Left ventricle myocardium inferior (tissue), 1 donor: ENCODE measurements at regions not wholly inside any gene's neighbourhood (a gene's known extent, or its start where the extent isn't known, plus 50 kb on each side); places are given as distances from the start of the nearest gene placed in this dataset.

Experiments
- DNase-seq: peaks from one replicate; pipeline ENCODE4 v3.0.0-alpha.2; 2020
- H3K27ac ChIP-seq: fragments of 200-600 bp; replicated peaks from 2 replicates; pipeline ENCODE4 v1.8.0; 2021
- H3K27me3 ChIP-seq: fragments of 200-600 bp; 2 replicates; pipeline ENCODE4 v1.8.0; 2021; ENCODE audit warnings: low read depth
- H3K36me3 ChIP-seq: fragments of 200-600 bp; 2 replicates; pipeline ENCODE4 v1.8.0; 2021
- H3K4me1 ChIP-seq: fragments of 200-600 bp; 2 replicates; pipeline ENCODE4 v1.8.0; 2021
- H3K4me3 ChIP-seq: fragments of 200-600 bp; 2 replicates; pipeline ENCODE4 v1.8.0; 2021; ENCODE audit warnings: mild to moderate bottlenecking, moderate library complexity
- H3K9me3 ChIP-seq: fragments of 200-600 bp; replicated peaks from 2 replicates; pipeline ENCODE4 v1.8.0; 2021
- intact Hi-C: fragments of 100-400 bp; cut with micrococcal nuclease; formaldehyde crosslinking; loops from one replicate; pipeline ENCODE4 v1.11.0; 2022
- TF ChIP-seq, protein P1 (sequence below): fragments of 200-600 bp; IDR thresholded peaks from 2 replicates; pipeline ENCODE4 v1.8.0; 2021; ENCODE audit warnings: antibody characterized with exemption, mild to moderate bottlenecking, borderline replicate concordance
- donor health status: DM: no; HTN: yes; CAD: no; lungs with severe emphysema.

DNA sequence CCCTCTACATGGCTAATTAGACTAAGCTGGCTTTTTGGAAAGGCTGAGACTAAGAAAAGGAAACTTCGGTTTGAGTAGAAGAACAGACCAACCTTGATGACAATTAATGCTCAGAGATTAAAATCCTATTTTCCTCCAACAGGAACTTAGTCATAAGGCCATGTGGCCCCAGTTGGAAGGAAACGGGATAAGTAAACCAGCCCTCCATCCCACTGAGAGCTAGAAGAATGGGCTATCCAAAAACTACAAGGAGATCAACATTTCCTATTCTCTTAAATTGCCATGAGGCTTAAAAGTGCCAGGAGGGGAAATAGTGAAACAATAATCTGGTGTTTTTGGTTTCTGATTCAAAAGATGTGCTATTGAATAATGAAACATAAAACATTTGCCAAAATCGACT is 216.6 kb downstream of the PAX3 start:
- intact Hi-C loops: no loop called here
- no peaks in the 10 kb centered on the region for H3K36me3 ChIP-seq
- H3K27me3 ChIP-seq: peaks cover 44% of the 10 kb centered on the region
- H3K4me1 ChIP-seq: no peaks in the 10 kb centered on the region
- no peak overlapping the region for H3K27ac ChIP-seq
- TF ChIP-seq, protein P1, sequence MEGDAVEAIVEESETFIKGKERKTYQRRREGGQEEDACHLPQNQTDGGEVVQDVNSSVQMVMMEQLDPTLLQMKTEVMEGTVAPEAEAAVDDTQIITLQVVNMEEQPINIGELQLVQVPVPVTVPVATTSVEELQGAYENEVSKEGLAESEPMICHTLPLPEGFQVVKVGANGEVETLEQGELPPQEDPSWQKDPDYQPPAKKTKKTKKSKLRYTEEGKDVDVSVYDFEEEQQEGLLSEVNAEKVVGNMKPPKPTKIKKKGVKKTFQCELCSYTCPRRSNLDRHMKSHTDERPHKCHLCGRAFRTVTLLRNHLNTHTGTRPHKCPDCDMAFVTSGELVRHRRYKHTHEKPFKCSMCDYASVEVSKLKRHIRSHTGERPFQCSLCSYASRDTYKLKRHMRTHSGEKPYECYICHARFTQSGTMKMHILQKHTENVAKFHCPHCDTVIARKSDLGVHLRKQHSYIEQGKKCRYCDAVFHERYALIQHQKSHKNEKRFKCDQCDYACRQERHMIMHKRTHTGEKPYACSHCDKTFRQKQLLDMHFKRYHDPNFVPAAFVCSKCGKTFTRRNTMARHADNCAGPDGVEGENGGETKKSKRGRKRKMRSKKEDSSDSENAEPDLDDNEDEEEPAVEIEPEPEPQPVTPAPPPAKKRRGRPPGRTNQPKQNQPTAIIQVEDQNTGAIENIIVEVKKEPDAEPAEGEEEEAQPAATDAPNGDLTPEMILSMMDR: no peak
- H3K4me3 ChIP-seq: no peak overlapping the region
- peaks cover 7% of the 10 kb centered on the region for H3K9me3 ChIP-seq
- no peak for DNase-seq

DNA sequence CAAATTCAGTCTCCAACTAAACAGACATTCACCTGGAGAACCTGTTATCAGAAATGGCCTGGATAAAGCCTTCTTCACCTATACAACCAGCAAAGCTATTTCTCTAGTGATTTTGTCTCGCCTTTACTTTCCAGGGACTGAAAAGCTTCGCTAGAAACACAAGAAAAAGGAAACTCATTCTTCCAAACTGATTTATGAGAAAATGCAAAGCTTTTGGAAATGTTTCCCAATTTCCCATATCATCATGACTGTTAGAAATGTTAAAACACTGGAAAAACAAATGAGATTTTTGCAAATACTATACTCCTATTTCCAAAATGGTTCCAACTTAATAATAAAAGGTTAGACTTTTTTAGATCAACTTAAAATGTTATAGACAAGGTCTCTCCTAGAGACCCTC is 218.7 kb downstream of the PAX3 start:
- no peak for DNase-seq
- intact Hi-C loops: no loop called here
- Histone ChIP-seq H3K9me3 (no peaks in the 10 kb centered on the region), H3K4me3 (no peak overlapping the region), H3K4me1 (no peaks in the 10 kb centered on the region), H3K36me3 (no peaks in the 10 kb centered on the region), H3K27me3 (peaks cover 53% of the 10 kb centered on the region), H3K27ac (no peak overlapping the region)
- TF ChIP-seq, protein P1: no peak

DNA sequence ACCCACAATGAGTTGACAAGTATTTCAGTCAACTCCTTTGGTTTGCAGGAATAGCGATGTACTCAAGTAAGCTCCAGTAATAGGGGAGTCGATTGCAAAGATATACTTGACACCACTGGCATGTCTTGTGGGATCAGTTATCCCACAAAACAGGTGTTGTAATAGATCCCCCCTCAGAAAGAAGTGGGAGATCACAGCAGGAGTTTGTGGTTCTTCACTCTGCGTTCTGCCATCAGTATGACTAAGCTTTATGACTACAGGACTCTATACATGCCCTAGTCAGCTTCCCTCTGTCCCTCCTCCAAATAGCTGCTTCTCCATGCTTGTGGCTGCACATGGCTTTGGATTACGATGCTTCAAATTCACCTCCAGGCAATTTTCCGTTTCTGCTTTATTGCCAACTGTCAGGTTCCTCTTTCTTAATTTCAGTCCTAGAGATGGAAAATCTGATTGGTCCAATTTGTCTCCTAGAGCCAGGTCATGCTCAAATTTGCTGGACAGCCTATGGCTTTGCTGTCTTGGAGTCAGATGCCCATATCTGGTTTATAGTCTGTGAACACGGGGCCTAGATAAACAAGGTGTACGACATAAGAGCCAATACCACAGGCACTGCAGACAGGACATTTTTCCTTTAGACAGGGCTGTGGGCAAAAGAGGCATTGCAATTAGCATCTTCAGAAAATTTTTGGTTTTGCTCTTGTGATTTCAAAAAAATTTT is 221.7 kb downstream of the PAX3 start:
- DNase-seq: no peak
- TF ChIP-seq, protein P1: no peak
- H3K4me1 ChIP-seq: no peaks in the 10 kb centered on the region
- H3K27ac ChIP-seq: no peak overlapping the region
- intact Hi-C loops: no loop called here
- no peaks in the 10 kb centered on the region for H3K9me3 ChIP-seq
- no peaks in the 10 kb centered on the region for H3K36me3 ChIP-seq
- no peak overlapping the region for H3K4me3 ChIP-seq
- peaks cover 73% of the 10 kb centered on the region for H3K27me3 ChIP-seq

DNA sequence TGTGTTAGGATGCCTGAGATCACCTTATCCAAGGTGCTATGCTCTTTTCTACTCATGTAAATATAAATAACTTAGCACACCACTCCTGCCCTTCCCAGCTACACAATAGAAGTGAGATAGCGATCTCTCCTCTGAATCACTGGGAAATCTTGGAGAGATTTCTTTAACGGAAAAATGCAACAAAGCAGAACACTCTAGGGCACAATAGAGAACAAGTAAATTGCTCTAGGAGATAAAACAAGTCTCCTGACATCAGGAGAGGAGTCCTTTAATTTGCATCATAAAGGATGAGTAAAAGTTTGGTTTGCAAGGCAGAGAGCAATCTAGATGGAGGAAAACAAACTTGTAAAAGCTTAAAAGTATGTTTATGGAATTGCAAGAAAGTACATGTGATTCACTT is 224.1 kb downstream of the PAX3 start:
- H3K27ac ChIP-seq: no peak overlapping the region
- no peaks in the 10 kb centered on the region for H3K4me1 ChIP-seq
- DNase-seq: no peak
- peaks cover 61% of the 10 kb centered on the region for H3K27me3 ChIP-seq
- TF ChIP-seq, protein P1: no peak
- no peaks in the 10 kb centered on the region for H3K36me3 ChIP-seq
- H3K4me3 ChIP-seq: no peak overlapping the region
- H3K9me3 ChIP-seq: no peaks in the 10 kb centered on the region
- intact Hi-C loops: no loop called here

- no peaks in the 10 kb centered on the region for H3K9me3 ChIP-seq
- intact Hi-C loops: no loop called here
- no peaks in the 10 kb centered on the region for H3K4me1 ChIP-seq
- H3K27me3 ChIP-seq: peaks cover 50% of the 10 kb centered on the region
- no peak for DNase-seq
- no peak overlapping the region for H3K27ac ChIP-seq
- H3K4me3 ChIP-seq: no peak overlapping the region
- no peaks in the 10 kb centered on the region for H3K36me3 ChIP-seq
- TF ChIP-seq, protein P1: no peak
Measured at GRCh38 chr2:222071911-222072310, 226.9 kb downstream of the PAX3 start.
